Activated T-cell treated with anti-CD3 and anti-CD28 coated beads for 48 hours (primary cell): ENCODE measurements at regions not wholly inside any gene's neighbourhood (a gene's known extent, or its start where the extent isn't known, plus 50 kb on each side); places are given as distances from the start of the nearest gene placed in this dataset.

Experiments
- DNase-seq: peaks from one replicate; pipeline ENCODE4 v3.0.0-alpha.2; 2020; ENCODE audit warnings: low read depth

DNA sequence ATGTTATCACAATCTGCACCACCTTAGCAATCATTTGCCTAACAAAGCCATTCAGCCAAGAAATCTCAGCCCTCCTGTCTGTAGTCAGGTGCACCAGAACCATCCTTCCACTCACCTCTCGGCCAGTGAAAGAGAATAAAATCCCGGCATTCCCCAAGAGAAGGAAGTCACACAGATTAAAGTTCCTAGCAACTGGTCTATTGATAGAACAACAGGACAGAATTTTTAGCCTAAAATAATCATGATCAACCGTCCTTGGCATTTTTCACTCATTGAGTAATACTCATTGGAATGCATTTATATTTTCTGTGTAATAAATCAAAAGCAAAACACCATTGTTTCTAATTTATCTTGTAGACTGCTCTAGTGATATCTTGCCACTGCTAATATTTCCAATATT is 85.7 kb upstream of the CDH4 start:
- no peak for DNase-seq

DNA sequence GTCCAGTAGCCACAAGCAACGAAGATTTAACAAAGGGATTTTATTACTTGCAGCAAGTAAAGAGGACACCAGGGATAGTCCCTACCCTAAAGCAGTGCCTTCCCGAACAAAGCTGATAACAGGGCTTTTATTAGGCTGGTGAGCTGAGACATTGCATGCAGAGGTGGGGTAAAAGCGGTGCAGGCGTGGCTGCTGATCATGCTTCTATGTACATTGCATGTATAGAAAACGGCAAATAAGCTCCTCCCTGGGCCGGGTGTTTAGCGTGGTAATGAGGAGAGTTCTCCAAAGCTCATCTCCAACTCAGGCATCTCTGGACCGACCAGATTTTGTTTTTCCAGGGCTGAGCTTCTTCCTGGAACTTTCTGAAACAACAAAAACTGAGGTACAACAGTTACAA is 83.5 kb upstream of the CDH4 start:
- no peak for DNase-seq

GRCh38 chr20:61169874-61170273 is 82.2 kb upstream of the CDH4 start:
- no peak for DNase-seq

- no peak for DNase-seq
These were observed 81.4 kb upstream of the CDH4 start for GRCh38 chr20:61170496-61171320.

DNA sequence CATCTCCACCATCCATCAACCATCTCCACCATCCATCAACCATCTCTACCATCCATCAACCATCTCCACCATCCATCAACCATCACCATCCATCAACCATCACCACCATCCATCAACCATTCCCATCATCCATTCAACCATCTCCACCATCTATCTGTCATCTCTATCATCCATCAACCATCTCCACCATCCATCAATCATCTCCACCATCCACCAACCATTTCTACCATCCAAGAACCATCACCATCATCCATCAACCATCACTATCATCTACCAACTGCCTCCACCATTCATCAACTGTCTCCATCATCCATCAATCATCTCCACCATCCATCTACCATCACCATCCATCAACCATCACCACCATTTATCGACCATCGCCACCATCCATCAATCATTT is 78.8 kb upstream of the CDH4 start:
- DNase-seq = no peak

DNA sequence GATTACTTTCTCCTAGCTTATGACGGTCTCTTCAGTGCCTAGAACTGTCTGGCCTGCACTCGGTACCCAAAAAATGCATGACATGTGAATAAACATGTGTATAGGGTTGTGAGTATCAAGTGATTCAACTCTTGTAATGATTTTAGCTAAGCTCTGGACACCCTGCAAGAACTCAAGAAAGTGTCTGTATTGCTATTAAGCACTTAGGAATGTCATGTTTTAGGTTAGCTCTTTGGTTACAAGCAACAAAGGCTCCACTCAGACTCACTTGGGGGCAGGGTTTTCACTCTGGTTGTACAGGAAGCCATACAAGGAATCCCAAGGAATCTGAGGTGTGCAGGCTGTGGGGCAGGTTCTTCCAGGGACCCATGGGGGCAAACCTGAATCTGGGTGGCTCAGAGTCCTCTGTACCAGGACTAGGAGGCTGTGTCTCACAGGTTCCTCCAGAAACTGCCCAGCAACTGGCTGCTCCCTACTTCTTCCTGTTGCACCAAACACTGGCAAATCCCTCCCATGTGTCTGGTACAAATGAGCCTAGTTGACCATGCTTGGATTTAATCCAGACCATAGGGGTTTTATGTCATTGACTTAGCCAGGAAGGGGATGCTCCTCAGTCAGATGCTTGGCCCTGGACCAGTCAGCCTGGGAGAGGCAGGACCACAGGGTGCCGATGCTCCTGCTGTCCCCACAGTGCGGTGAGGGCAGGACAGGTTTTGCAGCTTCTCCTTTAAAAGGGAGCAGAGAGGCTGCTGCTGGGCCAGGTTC is 77.9 kb upstream of the CDH4 start:
- DNase-seq = no peak

DNA sequence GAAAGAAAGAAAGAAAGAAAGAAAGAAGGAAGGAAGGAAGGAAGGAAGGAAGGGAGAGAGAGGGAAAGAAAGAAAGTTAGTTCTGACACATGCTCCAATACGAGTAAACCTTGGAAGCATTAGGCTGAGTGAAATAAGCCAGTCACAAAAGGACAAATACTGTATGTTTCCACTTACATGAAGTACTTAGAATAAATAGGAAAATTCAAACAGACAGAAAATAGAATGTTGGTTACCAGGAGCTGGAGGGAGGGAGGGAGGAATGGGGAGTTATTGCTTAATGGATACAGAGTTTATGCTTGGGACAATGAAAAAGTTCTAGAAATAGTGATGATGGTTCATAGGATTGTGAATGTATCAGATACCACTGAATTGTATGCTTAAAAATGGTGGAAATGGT is 75.2 kb upstream of the CDH4 start:
- no peak for DNase-seq

GRCh38 chr20:61178551-61179071 is 73.5 kb upstream of the CDH4 start:
- no peak for DNase-seq

GRCh38 chr20:61184194-61184593 is 67.9 kb upstream of the CDH4 start:
- no peak for DNase-seq

DNA sequence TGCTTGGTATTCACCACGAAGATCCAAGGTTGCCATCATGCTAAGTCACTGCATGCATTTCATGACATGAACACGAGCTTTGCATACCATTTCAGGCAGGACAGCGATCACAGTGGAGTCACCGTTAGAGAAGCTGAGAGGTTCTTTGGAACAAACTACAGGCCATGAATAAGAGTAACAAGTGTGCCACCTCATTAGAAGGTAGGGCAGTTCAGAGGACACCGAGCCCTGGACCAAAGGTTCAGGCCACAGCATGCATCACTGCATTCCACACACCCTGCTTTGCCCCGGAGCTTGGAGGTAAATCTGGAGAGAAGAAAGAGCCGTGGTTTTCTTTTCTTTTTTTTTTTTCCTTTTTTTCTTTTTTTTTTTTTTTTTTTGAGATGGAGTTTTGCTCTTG is 66.9 kb upstream of the CDH4 start:
- no peak for DNase-seq

DNA sequence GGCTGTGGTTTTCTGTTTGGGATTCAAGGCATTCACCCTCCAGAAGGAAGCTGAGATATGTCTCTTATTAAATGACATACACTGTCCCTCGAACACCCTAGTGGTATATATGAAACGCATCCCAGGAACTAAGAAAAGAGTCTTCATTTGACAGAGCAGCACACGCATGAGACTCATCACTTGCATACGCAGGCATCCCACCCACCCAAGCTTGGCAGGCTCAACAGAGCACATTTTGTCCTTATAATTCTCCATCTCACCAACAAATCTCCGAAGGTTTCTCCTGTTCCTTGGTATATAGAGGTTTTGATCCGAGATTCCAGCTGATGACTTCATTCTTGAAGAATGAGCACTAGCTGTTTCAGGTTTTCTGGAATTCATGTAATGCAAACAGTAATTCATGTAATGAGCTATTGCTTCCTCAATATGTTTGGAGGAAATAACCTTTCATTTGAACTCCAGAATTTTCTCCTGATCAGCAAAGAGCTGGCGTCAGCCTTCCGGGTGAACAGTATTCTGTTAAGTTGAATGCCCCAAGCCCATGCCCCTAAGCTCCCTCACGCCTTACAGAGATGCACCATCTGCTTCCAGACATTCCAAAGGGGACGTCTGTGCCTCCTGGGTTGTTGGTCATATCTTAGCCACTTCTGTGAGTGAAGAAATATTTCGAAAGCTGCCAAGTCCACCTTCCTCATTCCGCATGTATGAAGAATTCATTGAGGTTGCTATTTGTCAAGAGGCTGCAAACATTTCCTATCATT is 66.0 kb upstream of the CDH4 start:
- no peak for DNase-seq

GRCh38 chr20:61186771-61187472 is 65.1 kb upstream of the CDH4 start:
- DNase-seq = no peak

- DNase-seq = no peak
These were observed 62.5 kb upstream of the CDH4 start for GRCh38 chr20:61189534-61189933.

- DNase-seq = no peak
These were observed 61.0 kb upstream of the CDH4 start for GRCh38 chr20:61191096-61191495.

DNA sequence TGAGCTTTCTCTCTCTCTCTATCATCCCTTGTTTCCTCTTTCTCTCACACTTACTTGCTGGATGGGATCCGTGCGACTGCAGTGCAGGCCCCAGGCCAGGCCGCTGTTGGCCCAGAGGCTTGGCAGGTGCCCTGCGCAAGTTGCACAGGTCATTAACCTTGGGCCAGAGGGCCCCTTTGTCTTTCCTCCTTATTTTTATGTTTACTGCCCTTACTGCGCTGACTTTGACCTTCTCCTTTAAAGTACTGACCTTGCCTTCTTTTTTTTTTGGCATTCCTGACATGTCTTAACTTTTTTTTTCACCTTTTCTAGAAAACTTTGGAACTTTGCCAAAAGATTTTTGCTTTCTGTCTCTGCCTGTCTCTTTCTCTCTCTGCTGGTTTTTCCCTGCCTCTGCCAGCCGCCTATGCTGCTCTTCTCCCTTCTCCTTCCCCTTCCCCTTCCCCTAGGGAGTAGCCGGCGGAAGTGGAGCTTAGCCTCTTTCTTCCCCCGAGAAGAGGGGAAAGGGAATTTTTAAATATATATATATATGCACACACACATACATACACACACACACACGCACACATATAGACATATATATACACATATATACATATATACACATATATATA is 59.6 kb upstream of the CDH4 start:
- DNase-seq = no peak

DNA sequence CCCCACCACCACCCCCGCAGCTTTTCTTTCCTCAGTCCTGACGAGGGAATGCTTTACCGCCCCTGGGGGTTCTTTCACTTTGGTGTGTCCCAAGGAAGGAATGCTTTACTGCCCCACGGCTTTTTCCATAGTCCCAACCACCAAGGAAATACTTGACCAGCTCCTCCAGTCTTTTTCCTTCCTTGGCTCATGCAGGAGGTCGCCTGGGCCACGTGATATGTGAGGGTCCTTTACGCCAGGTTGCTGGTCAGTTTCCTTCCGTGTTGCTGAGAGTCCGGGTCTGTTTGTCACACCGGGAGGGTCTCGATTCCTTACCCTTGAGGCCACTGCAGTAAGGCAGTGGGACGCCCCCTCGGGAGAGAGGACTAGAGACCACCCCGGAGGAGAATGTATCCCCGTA is 58.9 kb upstream of the CDH4 start:
- DNase-seq = no peak
